Cardiac muscle cell (in vitro differentiated cells and primary cell): ENCODE measurements at regions not wholly inside any gene's neighbourhood (a gene's known extent, or its start where the extent isn't known, plus 50 kb on each side); places are given as distances from the start of the nearest gene placed in this dataset.
"Not testable (repeated sequence)": the region's sequence is repeated elsewhere in the genome, so short reads cannot be mapped to it uniquely, and the experiment has no call there.

ENCODE experiments used
- DNase-seq, 2 donors: peaks; one replicate each; pipeline versions ENCODE4 v3.0.0 to v3.0.0-alpha.2; 2010 to 2017; ENCODE audit warnings: low read depth in 1 of 2, low spot score in 1 of 2
- H3K27ac ChIP-seq: fragments of 200-600 bp; sonication (generic); 2 replicates; pipeline ENCODE4 v1.5.1; 2016
- H3K27me3 ChIP-seq: fragments of 200-600 bp; sonication (generic); 2 replicates; pipeline ENCODE4 v1.6.0; 2016; ENCODE audit warnings: control low read depth
- H3K36me3 ChIP-seq: fragments of 200-600 bp; sonication (generic); 2 replicates; pipeline ENCODE4 v1.5.1; 2016; ENCODE audit warnings: control low read depth
- H3K4me1 ChIP-seq: fragments of 200-600 bp; sonication (generic); 2 replicates; pipeline ENCODE4 v1.8.1; 2017; ENCODE audit warnings: low read depth, mild to moderate bottlenecking, mixed run types
- H3K4me3 ChIP-seq: fragments of 200-600 bp; sonication (generic); 2 replicates; pipeline ENCODE4 v1.5.1; 2016; ENCODE audit warnings: mild to moderate bottlenecking
- H3K9me3 ChIP-seq: fragments of 200-600 bp; sonication (generic); 2 replicates; pipeline ENCODE4 v1.5.1; 2017; ENCODE audit warnings: low read depth, mild to moderate bottlenecking, control low read depth
- TF ChIP-seq, protein P1 (sequence below): IDR thresholded peaks from 2 replicates; pipeline ENCODE4 v1.5.1; 2012; ENCODE audit warnings: low read depth, mild to moderate bottlenecking, low read length

DNA sequence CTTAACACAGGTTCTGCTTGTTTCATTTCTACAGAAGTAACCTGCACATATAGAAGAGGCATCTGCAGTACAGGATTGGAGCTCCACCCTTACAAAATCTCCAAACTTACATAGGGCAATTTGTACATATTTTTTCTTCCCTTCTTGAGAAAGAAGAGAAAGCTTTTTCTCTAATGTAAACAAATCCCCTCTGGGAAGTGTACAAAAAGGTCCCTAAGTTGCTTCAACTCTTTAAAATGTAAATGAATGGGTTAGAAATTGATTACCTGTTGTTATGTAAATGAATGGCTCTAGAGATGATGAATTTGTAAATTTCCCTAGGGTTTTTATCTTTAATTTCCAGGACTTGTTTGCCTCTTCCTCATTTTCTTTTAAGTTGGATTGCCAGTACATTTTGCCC lies 1183.7 kb downstream of the MRPL39 start:
- Histone ChIP-seq H3K9me3 (no peaks in the 10 kb centered on the region), H3K36me3 (no peaks in the 10 kb centered on the region), H3K27ac (no peak overlapping the region), H3K4me3 (no peak overlapping the region), H3K4me1 (no peaks in the 10 kb centered on the region), H3K27me3 (no peaks in the 10 kb centered on the region)
- TF ChIP-seq, protein P1, sequence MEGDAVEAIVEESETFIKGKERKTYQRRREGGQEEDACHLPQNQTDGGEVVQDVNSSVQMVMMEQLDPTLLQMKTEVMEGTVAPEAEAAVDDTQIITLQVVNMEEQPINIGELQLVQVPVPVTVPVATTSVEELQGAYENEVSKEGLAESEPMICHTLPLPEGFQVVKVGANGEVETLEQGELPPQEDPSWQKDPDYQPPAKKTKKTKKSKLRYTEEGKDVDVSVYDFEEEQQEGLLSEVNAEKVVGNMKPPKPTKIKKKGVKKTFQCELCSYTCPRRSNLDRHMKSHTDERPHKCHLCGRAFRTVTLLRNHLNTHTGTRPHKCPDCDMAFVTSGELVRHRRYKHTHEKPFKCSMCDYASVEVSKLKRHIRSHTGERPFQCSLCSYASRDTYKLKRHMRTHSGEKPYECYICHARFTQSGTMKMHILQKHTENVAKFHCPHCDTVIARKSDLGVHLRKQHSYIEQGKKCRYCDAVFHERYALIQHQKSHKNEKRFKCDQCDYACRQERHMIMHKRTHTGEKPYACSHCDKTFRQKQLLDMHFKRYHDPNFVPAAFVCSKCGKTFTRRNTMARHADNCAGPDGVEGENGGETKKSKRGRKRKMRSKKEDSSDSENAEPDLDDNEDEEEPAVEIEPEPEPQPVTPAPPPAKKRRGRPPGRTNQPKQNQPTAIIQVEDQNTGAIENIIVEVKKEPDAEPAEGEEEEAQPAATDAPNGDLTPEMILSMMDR, result no peak
- no peak for DNase-seq

DNA sequence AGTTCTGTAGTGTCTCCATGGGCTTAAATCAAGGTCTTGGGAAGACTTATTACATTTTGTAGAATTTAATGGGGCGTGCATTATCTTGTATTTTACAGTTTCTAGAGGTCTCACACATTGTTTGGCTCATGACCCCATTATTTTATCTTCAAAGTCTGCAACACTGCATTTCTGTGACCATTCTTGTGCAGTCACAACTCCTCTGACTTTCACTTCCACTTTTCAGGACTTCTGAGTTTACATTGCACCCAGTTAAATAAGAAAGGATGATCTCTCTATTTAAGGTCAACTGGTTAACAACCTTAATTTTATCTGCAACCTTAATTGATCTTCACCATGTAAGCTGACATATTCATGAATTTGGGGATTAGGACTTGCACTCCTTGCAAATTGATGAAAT lies 1186.6 kb downstream of the MRPL39 start:
- Histone ChIP-seq H3K4me1 (no peaks in the 10 kb centered on the region), H3K9me3 (no peaks in the 10 kb centered on the region), H3K36me3 (no peaks in the 10 kb centered on the region), H3K27me3 (no peaks in the 10 kb centered on the region), H3K4me3 (no peak overlapping the region), H3K27ac (no peak overlapping the region)
- DNase-seq, result no peak
- TF ChIP-seq, protein P1, result no peak

DNA sequence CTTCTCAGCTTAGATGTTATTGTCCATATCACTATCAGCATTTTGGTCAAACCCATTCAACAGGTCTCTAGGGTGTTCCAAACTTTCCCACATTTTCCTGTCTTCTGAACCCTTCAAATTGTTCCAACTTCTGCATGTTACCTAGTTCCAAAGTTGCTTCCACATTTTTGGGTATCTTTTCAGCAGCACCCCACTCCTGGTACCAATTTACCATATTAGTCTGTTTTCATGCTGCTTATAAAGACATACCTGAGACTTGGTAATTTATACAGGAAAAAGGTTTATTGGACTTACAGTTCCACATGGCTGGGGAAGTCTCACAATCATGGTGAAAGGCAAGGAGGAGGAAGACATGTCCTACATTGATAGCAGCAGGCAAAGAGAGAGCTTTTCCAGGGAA lies 1187.6 kb downstream of the MRPL39 start:
- H3K9me3 ChIP-seq, H3K36me3 ChIP-seq, H3K27ac ChIP-seq, H3K4me3 ChIP-seq, H3K27me3 ChIP-seq, H3K4me1 ChIP-seq, DNase-seq: not testable (repeated sequence)

DNA sequence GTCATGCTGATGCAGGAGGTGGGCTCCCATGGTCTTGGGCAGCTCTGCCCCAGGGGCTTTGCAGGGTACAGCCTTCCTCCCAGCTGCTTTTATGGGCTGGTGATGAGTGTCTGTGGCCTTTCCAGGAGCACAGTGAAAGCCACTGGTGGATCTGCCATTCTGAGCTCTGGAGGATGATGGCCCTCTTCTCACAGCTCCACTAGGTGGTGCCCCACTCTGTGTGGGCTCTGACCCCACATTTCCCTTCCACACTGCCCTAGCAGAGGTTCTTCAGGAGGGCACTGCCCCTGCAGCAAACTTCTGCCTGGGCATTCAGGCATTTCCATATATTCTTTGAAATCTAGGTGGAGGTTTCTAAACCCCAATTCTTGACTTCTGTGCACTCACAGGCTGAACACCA lies 1188.6 kb downstream of the MRPL39 start:
- Histone ChIP-seq H3K27ac (no peak overlapping the region), H3K9me3 (no peaks in the 10 kb centered on the region), H3K4me3 (no peak overlapping the region), H3K27me3 (no peaks in the 10 kb centered on the region), H3K4me1 (no peaks in the 10 kb centered on the region), H3K36me3 (no peaks in the 10 kb centered on the region)
- TF ChIP-seq, protein P1, result no peak
- no peak for DNase-seq

DNA sequence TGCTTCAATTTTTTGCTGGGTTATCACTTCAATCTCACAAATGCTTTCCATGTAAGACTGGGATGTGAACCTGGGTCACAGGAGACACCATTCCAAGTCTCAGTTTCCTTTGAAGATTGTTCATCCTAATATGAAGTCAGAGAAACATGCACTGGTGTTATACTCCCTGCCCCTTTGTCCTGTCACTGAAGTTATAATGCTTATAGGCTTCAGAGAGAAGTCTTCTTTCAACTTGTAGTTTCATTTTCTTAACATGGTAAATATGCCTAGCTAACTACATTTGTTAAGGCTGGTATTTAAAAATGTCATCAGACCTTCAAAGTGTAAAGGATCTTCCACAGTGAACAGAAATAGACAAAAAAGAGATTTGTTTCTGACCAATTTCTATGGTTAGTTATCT lies 1195.9 kb downstream of the MRPL39 start:
- Histone ChIP-seq H3K4me1 (no peaks in the 10 kb centered on the region), H3K27ac (no peak overlapping the region), H3K4me3 (no peak overlapping the region), H3K27me3 (no peaks in the 10 kb centered on the region), H3K36me3 (no peaks in the 10 kb centered on the region), H3K9me3 (no peaks in the 10 kb centered on the region)
- TF ChIP-seq, protein P1, result no peak
- no peak for DNase-seq

DNA sequence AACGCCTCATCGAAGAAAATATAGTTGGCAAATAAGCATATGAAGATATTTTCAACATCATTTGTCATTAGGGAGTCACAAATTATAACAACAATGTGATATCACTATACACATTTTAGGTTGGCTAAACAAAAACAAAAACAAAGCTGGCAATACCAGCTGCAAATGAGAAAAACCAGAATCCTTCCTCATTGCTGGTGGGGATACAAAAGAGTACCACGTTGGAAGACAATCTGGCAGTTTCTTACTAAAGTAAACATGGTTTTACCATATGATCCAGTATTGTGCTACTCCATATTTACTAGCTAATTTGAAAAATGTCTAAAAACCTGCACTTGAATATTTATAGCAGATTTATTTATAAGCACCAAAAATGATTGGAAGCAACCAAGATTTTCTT lies 1204.1 kb downstream of the MRPL39 start:
- H3K4me1 ChIP-seq, result no peaks in the 10 kb centered on the region
- H3K36me3 ChIP-seq, result no peaks in the 10 kb centered on the region
- TF ChIP-seq, protein P1, result no peak
- DNase-seq, result no peak
- H3K4me3 ChIP-seq, result no peak overlapping the region
- no peak overlapping the region for H3K27ac ChIP-seq
- H3K27me3 ChIP-seq, result no peaks in the 10 kb centered on the region
- H3K9me3 ChIP-seq, result no peaks in the 10 kb centered on the region
